HepG2 (cell line): ENCODE measurements at regions not wholly inside any gene's neighbourhood (a gene's known extent, or its start where the extent isn't known, plus 50 kb on each side); places are given as distances from the start of the nearest gene placed in this dataset.

Source experiments
- CEBPB ChIP-seq: IDR thresholded peaks from 2 replicates; pipeline ENCODE4 v1.6.1; 2011; ENCODE audit warnings: low read depth, low read length, improper control_type of control experiment, borderline replicate concordance
- FOXK2 ChIP-seq: fragments of 450-650 bp; IDR thresholded peaks from 2 replicates; pipeline ENCODE4 v1.6.1; 2016
- NR2C2 ChIP-seq: sonication (generic); formaldehyde crosslinking; IDR thresholded peaks from 2 replicates; pipeline ENCODE4 v1.4.0; 2020; ENCODE audit warnings: missing genetic modification reagents, mild to moderate bottlenecking, moderate library complexity, borderline replicate concordance
- SIN3A ChIP-seq: IDR thresholded peaks from 2 replicates; pipeline ENCODE4 v1.6.1; 2011; ENCODE audit warnings: low read depth, mild to moderate bottlenecking, control low read depth, low read length, borderline replicate concordance

DNA sequence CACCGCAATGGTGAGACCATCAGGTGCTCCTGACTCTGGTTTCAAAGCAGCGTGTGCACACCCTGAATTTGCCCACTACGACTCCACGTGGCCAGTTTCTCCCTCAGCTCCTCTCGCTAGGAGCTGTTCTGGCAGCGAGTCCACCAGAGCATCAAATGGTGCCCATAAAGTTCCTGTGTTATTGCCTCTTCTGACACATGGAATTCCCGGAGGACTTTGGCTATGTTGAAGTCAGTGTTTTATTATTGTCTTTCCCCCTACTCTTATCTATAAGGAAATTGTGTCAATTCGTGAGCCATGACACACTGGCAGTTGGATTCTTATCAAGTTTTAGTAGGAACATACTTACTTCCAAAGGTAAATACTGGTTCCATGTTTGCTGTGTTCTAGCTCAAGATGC, 53.9 kb upstream of the NPVF start:
- TF ChIP-seq CEBPB (no peak), FOXK2 (no peak), NR2C2 (no peak), SIN3A (no peak)
